HEK293 (cell line): ENCODE measurements at regions not wholly inside any gene's neighbourhood (a gene's known extent, or its start where the extent isn't known, plus 50 kb on each side); places are given as distances from the start of the nearest gene placed in this dataset.

Source experiments
- KLF1 ChIP-seq: fragments of 450-650 bp; formaldehyde crosslinking; IDR thresholded peaks from 2 replicates; pipeline ENCODE4 v1.5.1; 2016; ENCODE audit warnings: missing biosample characterization, missing genetic modification characterization
- ZBTB1 ChIP-seq: fragments of 450-650 bp; formaldehyde crosslinking; IDR thresholded peaks from 2 replicates; pipeline ENCODE4 v1.5.1; 2016; ENCODE audit warnings: missing biosample characterization, missing genetic modification characterization
- ZNF175 ChIP-seq: fragments of 450-650 bp; formaldehyde crosslinking; IDR thresholded peaks from 2 replicates; pipeline ENCODE4 v1.5.1; 2016; ENCODE audit warnings: missing biosample characterization, missing genetic modification characterization
- ZNF423 ChIP-seq: fragments of 450-650 bp; formaldehyde crosslinking; IDR thresholded peaks from 2 replicates; pipeline ENCODE4 v1.5.1; 2016; ENCODE audit warnings: missing biosample characterization, missing genetic modification characterization

GRCh38 chr11:81422402-81422801 lies 1311.3 kb downstream of the FAM181B start:
- TF ChIP-seq ZNF175 (tag by site-specific recombination) (no peak), ZNF423 (tag by site-specific recombination) (no peak), KLF1 (tag by site-specific recombination) (no peak), ZBTB1 (tag by site-specific recombination) (no peak)
